GM23338 (cell line): ENCODE measurements at regions not wholly inside any gene's neighbourhood (a gene's known extent, or its start where the extent isn't known, plus 50 kb on each side); places are given as distances from the start of the nearest gene placed in this dataset.

Experiments
- ATAC-seq: fragments of 200-7000 bp; cut with Tn5 transposase; 3 replicates; pipeline ENCODE4 v1.9.1; 2020
- DNase-seq: peaks from one replicate; pipeline ENCODE4 v3.0.0-alpha.2; 2015; ENCODE audit warnings: low spot score
- H2AFZ ChIP-seq: fragments of 200-600 bp; sonication (generic); 2 replicates; pipeline ENCODE4 v1.8.0; 2016; ENCODE audit warnings: antibody characterized with exemption, mild to moderate bottlenecking, moderate library complexity
- H3F3A ChIP-seq: fragments of 200-600 bp; sonication (generic); replicated peaks from 2 replicates; pipeline ENCODE4 v1.8.0; 2017; ENCODE audit warnings: antibody characterized with exemption, mixed run types, low read depth
- H3K27ac ChIP-seq: fragments of 200-600 bp; sonication (generic); 2 replicates; pipeline ENCODE4 v1.6.1; 2016; ENCODE audit warnings: low read depth
- H3K27me3 ChIP-seq: fragments of 200-600 bp; sonication (generic); 2 replicates; pipeline ENCODE4 v1.8.0; 2016; ENCODE audit warnings: mild to moderate bottlenecking, mixed run types, moderate library complexity; ENCODE audit not compliant: insufficient read depth
- H3K36me3 ChIP-seq: fragments of 200-600 bp; sonication (generic); 2 replicates; pipeline ENCODE4 v1.8.0; 2016; ENCODE audit warnings: mild to moderate bottlenecking; ENCODE audit not compliant: insufficient read depth
- H3K4me1 ChIP-seq: fragments of 200-600 bp; sonication (generic); 2 replicates; pipeline ENCODE4 v1.8.0; 2016; ENCODE audit warnings: mild to moderate bottlenecking, moderate library complexity; ENCODE audit not compliant: insufficient read depth
- H3K4me2 ChIP-seq: fragments of 200-600 bp; sonication (generic); 2 replicates; pipeline ENCODE4 v1.7.1; 2017; ENCODE audit warnings: mixed run types
- H3K4me3 ChIP-seq: fragments of 200-600 bp; sonication (generic); 2 replicates; pipeline ENCODE4 v1.6.1; 2016; ENCODE audit warnings: mixed run types
- H3K79me2 ChIP-seq: fragments of 200-600 bp; sonication (generic); replicated peaks from 2 replicates; pipeline ENCODE4 v1.8.0; 2017; ENCODE audit warnings: mild to moderate bottlenecking; ENCODE audit not compliant: insufficient read depth
- H3K9me2 ChIP-seq: fragments of 200-600 bp; sonication (generic); 2 replicates; pipeline ENCODE4 v1.8.0; 2017; ENCODE audit not compliant: insufficient read depth
- H4K20me1 ChIP-seq: fragments of 200-600 bp; sonication (generic); replicated peaks from 2 replicates; pipeline ENCODE4 v1.8.0; 2017; ENCODE audit warnings: mild to moderate bottlenecking; ENCODE audit not compliant: insufficient read depth
- H3K27ac Mint-ChIP-seq: 2 replicates; pipeline ENCODE4 v1.8.0; 2020; ENCODE audit warnings: inconsistent platforms, mild to moderate bottlenecking, moderate library complexity, mixed read lengths
- H3K27me3 Mint-ChIP-seq: 3 replicates; pipeline ENCODE4 v1.8.0; 2022; ENCODE audit warnings: low read depth, mild to moderate bottlenecking, moderate library complexity, mixed read lengths, inconsistent platforms; ENCODE audit not compliant: insufficient read depth, poor library complexity
- H3K36me3 Mint-ChIP-seq: 3 replicates; pipeline ENCODE4 v1.8.0; 2021; ENCODE audit warnings: low read depth, mild to moderate bottlenecking, inconsistent platforms, moderate library complexity, mixed read lengths
- H3K4me1 Mint-ChIP-seq: 3 replicates; pipeline ENCODE4 v1.8.0; 2020; ENCODE audit warnings: mild to moderate bottlenecking, inconsistent platforms, mixed read lengths
- H3K4me3 Mint-ChIP-seq: 3 replicates; pipeline ENCODE4 v1.8.0; 2021; ENCODE audit warnings: moderate library complexity, mild to moderate bottlenecking, inconsistent platforms, mixed read lengths
- H3K9me3 Mint-ChIP-seq: 3 replicates; pipeline ENCODE4 v1.8.0; 2020; ENCODE audit warnings: moderate library complexity, mild to moderate bottlenecking, inconsistent platforms, mixed read lengths
- CREB1 ChIP-seq: fragments of 250-450 bp; sonication (Bioruptor Pico); IDR thresholded peaks from 2 replicates; pipeline ENCODE4 v1.5.0; 2020; ENCODE audit warnings: low read depth, mild to moderate bottlenecking, moderate library complexity
- EZH2 ChIP-seq: fragments of 200-600 bp; sonication (generic); IDR thresholded peaks from one replicate; pipeline ENCODE4 v1.8.0; 2017; ENCODE audit warnings: antibody characterized with exemption, mild to moderate bottlenecking, low read depth; ENCODE audit not compliant: unreplicated experiment
- EZH2phosphoT487 ChIP-seq: fragments of 200-600 bp; sonication (generic); IDR thresholded peaks from one replicate; pipeline ENCODE4 v1.8.1; 2018; ENCODE audit warnings: antibody characterized with exemption; ENCODE audit not compliant: unreplicated experiment
- JUNB ChIP-seq: IDR thresholded peaks from one replicate; pipeline ENCODE4 v1.6.1; 2016; ENCODE audit warnings: antibody characterized with exemption; ENCODE audit not compliant: unreplicated experiment
- NANOG ChIP-seq: IDR thresholded peaks from 2 replicates; pipeline ENCODE4 v1.6.1; 2016; ENCODE audit warnings: antibody characterized with exemption, borderline replicate concordance
- POLR2AphosphoS5 ChIP-seq: IDR thresholded peaks from 2 replicates; pipeline ENCODE4 v1.6.1; 2016; ENCODE audit warnings: antibody characterized with exemption, low read depth
- STAT1 ChIP-seq: IDR thresholded peaks from one replicate; pipeline ENCODE4 v1.6.1; 2016; ENCODE audit warnings: antibody characterized with exemption; ENCODE audit not compliant: unreplicated experiment
- ZNF114 ChIP-seq: fragments of 250-450 bp; sonication (Bioruptor Pico); IDR thresholded peaks from 2 replicates; pipeline ENCODE4 v1.5.0; 2020; ENCODE audit warnings: mild to moderate bottlenecking, moderate library complexity
- ZNF331 ChIP-seq: fragments of 250-450 bp; sonication (Bioruptor Pico); IDR thresholded peaks from 2 replicates; pipeline ENCODE4 v1.5.0; 2020; ENCODE audit warnings: low read depth, mild to moderate bottlenecking, moderate library complexity
- TF ChIP-seq, protein P1 (sequence below): IDR thresholded peaks from 2 replicates; pipeline ENCODE4 v1.6.1; 2016; ENCODE audit warnings: antibody characterized with exemption
- TF ChIP-seq, protein P2 (sequence below): IDR thresholded peaks from one replicate; pipeline ENCODE4 v1.6.1; 2018; ENCODE audit warnings: antibody characterized with exemption; ENCODE audit not compliant: unreplicated experiment
- TF ChIP-seq, protein P3 (sequence below), 2 experiments: fragments of 200-600 bp in 1 of 2; sonication (generic) in 1 of 2; conservative IDR thresholded peaks; 2 replicates each; pipeline versions ENCODE4 v1.5.1 to v1.6.1; 2016 to 2017; ENCODE audit warnings: antibody characterized with exemption in 2 of 2, low read depth in 2 of 2, mild to moderate bottlenecking in 2 of 2, moderate library complexity in 1 of 2
- TF ChIP-seq, protein P4 (sequence below): fragments of 250-450 bp; sonication (Bioruptor Pico); IDR thresholded peaks from 2 replicates; pipeline ENCODE4 v1.5.0; 2020; ENCODE audit warnings: mild to moderate bottlenecking, moderate library complexity

DNA sequence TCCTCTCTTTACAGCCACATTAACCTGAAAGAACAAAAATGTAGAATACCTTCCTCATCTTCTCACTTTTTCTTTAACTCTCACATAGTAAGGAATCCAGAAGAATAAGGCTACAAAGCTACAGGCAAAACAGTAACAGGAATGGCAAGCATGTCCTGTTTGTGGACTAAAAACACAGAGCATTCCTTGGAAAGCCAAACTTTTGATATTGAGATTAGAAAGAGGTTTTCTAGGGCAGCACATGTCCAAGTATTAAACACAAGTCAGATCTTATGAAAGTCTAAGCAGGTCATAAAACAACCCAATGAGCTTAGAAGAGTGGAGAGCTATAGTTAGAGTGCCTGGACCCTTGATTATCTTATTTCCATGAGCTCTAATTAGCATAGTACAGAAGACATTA lies 58.2 kb upstream of the FAM9C start:
- H3F3A ChIP-seq, result no peaks in the 10 kb centered on the region
- H3K4me3 ChIP-seq, result no peak overlapping the region
- ATAC-seq (no peak), DNase-seq (no peak)
- H3K4me2 ChIP-seq, result no peak overlapping the region
- Mint-ChIP-seq H3K4me1 (peaks cover 5% of the 10 kb centered on the region; the same call in 1 of the 3 replicates), H3K27me3 (peaks cover 2% of the 10 kb centered on the region), H3K4me3 (no peak overlapping the region), H3K36me3 (no peaks in the 10 kb centered on the region), H3K27ac (no peak overlapping the region), H3K9me3 (no peaks in the 10 kb centered on the region)
- no peaks in the 10 kb centered on the region for H3K79me2 ChIP-seq
- H3K9me2 ChIP-seq, result no peaks in the 10 kb centered on the region
- no peak overlapping the region for H3K27ac ChIP-seq
- no peaks in the 10 kb centered on the region for H3K36me3 ChIP-seq
- no peaks in the 10 kb centered on the region for H3K4me1 ChIP-seq
- TF ChIP-seq EZH2phosphoT487 (no peak), ZNF114 (CRISPR knock-in tag) (no peak), POLR2AphosphoS5 (no peak), EZH2 (no peak), STAT1 (no peak), CREB1 (CRISPR knock-in tag) (no peak), JUNB (no peak), ZNF331 (CRISPR knock-in tag) (no peak), NANOG (no peak)
- TF ChIP-seq, protein P1, sequence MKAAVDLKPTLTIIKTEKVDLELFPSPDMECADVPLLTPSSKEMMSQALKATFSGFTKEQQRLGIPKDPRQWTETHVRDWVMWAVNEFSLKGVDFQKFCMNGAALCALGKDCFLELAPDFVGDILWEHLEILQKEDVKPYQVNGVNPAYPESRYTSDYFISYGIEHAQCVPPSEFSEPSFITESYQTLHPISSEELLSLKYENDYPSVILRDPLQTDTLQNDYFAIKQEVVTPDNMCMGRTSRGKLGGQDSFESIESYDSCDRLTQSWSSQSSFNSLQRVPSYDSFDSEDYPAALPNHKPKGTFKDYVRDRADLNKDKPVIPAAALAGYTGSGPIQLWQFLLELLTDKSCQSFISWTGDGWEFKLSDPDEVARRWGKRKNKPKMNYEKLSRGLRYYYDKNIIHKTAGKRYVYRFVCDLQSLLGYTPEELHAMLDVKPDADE, result no peak
- TF ChIP-seq, protein P2, sequence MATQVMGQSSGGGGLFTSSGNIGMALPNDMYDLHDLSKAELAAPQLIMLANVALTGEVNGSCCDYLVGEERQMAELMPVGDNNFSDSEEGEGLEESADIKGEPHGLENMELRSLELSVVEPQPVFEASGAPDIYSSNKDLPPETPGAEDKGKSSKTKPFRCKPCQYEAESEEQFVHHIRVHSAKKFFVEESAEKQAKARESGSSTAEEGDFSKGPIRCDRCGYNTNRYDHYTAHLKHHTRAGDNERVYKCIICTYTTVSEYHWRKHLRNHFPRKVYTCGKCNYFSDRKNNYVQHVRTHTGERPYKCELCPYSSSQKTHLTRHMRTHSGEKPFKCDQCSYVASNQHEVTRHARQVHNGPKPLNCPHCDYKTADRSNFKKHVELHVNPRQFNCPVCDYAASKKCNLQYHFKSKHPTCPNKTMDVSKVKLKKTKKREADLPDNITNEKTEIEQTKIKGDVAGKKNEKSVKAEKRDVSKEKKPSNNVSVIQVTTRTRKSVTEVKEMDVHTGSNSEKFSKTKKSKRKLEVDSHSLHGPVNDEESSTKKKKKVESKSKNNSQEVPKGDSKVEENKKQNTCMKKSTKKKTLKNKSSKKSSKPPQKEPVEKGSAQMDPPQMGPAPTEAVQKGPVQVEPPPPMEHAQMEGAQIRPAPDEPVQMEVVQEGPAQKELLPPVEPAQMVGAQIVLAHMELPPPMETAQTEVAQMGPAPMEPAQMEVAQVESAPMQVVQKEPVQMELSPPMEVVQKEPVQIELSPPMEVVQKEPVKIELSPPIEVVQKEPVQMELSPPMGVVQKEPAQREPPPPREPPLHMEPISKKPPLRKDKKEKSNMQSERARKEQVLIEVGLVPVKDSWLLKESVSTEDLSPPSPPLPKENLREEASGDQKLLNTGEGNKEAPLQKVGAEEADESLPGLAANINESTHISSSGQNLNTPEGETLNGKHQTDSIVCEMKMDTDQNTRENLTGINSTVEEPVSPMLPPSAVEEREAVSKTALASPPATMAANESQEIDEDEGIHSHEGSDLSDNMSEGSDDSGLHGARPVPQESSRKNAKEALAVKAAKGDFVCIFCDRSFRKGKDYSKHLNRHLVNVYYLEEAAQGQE, result no peak
- TF ChIP-seq, protein P3, sequence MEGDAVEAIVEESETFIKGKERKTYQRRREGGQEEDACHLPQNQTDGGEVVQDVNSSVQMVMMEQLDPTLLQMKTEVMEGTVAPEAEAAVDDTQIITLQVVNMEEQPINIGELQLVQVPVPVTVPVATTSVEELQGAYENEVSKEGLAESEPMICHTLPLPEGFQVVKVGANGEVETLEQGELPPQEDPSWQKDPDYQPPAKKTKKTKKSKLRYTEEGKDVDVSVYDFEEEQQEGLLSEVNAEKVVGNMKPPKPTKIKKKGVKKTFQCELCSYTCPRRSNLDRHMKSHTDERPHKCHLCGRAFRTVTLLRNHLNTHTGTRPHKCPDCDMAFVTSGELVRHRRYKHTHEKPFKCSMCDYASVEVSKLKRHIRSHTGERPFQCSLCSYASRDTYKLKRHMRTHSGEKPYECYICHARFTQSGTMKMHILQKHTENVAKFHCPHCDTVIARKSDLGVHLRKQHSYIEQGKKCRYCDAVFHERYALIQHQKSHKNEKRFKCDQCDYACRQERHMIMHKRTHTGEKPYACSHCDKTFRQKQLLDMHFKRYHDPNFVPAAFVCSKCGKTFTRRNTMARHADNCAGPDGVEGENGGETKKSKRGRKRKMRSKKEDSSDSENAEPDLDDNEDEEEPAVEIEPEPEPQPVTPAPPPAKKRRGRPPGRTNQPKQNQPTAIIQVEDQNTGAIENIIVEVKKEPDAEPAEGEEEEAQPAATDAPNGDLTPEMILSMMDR (conservative IDR thresholded peaks at IDR 0.05; ENCODE audit: low read depth in 2 of 2), result no peak
- TF ChIP-seq, protein P4, sequence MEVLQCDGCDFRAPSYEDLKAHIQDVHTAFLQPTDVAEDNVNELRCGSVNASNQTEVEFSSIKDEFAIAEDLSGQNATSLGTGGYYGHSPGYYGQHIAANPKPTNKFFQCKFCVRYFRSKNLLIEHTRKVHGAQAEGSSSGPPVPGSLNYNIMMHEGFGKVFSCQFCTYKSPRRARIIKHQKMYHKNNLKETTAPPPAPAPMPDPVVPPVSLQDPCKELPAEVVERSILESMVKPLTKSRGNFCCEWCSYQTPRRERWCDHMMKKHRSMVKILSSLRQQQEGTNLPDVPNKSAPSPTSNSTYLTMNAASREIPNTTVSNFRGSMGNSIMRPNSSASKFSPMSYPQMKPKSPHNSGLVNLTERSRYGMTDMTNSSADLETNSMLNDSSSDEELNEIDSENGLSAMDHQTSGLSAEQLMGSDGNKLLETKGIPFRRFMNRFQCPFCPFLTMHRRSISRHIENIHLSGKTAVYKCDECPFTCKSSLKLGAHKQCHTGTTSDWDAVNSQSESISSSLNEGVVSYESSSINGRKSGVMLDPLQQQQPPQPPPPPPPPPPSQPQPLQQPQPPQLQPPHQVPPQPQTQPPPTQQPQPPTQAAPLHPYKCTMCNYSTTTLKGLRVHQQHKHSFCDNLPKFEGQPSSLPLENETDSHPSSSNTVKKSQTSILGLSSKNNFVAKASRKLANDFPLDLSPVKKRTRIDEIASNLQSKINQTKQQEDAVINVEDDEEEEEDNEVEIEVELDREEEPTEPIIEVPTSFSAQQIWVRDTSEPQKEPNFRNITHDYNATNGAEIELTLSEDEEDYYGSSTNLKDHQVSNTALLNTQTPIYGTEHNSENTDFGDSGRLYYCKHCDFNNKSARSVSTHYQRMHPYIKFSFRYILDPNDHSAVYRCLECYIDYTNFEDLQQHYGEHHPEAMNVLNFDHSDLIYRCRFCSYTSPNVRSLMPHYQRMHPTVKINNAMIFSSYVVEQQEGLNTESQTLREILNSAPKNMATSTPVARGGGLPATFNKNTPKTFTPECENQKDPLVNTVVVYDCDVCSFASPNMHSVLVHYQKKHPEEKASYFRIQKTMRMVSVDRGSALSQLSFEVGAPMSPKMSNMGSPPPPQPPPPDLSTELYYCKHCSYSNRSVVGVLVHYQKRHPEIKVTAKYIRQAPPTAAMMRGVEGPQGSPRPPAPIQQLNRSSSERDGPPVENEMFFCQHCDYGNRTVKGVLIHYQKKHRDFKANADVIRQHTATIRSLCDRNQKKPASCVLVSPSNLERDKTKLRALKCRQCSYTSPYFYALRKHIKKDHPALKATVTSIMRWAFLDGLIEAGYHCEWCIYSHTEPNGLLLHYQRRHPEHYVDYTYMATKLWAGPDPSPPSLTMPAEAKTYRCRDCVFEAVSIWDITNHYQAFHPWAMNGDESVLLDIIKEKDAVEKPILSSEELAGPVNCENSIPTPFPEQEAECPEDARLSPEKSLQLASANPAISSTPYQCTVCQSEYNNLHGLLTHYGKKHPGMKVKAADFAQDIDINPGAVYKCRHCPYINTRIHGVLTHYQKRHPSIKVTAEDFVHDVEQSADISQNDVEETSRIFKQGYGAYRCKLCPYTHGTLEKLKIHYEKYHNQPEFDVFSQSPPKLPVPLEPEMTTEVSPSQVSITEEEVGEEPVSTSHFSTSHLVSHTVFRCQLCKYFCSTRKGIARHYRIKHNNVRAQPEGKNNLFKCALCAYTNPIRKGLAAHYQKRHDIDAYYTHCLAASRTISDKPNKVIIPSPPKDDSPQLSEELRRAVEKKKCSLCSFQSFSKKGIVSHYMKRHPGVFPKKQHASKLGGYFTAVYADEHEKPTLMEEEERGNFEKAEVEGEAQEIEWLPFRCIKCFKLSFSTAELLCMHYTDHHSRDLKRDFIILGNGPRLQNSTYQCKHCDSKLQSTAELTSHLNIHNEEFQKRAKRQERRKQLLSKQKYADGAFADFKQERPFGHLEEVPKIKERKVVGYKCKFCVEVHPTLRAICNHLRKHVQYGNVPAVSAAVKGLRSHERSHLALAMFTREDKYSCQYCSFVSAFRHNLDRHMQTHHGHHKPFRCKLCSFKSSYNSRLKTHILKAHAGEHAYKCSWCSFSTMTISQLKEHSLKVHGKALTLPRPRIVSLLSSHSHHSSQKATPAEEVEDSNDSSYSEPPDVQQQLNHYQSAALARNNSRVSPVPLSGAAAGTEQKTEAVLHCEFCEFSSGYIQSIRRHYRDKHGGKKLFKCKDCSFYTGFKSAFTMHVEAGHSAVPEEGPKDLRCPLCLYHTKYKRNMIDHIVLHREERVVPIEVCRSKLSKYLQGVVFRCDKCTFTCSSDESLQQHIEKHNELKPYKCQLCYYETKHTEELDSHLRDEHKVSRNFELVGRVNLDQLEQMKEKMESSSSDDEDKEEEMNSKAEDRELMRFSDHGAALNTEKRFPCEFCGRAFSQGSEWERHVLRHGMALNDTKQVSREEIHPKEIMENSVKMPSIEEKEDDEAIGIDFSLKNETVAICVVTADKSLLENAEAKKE (CRISPR knock-in tag), result no peak
- H2AFZ ChIP-seq, result no peak overlapping the region
- H3K27me3 ChIP-seq, result no peaks in the 10 kb centered on the region
- H4K20me1 ChIP-seq, result no peaks in the 10 kb centered on the region
